ES-I3 (cell line): ENCODE measurements at regions not wholly inside any gene's neighbourhood (a gene's known extent, or its start where the extent isn't known, plus 50 kb on each side); places are given as distances from the start of the nearest gene placed in this dataset.
"Not testable (repeated sequence)": the region's sequence is repeated elsewhere in the genome, so short reads cannot be mapped to it uniquely, and the experiment has no call there.

Experiments
- H3K36me3 ChIP-seq: 2 replicates; pipeline ENCODE4 v1.6.1; 2013; ENCODE audit warnings: mild to moderate bottlenecking, low read length, control low read depth, moderate library complexity; ENCODE audit not compliant: insufficient read depth
- H3K4me1 ChIP-seq: 2 replicates; pipeline ENCODE4 v1.6.1; 2013; ENCODE audit warnings: mild to moderate bottlenecking, control low read depth, low read length; ENCODE audit not compliant: insufficient read depth
- H3K9ac ChIP-seq: 2 replicates; pipeline ENCODE4 v1.6.1; 2013; ENCODE audit warnings: low read depth, mild to moderate bottlenecking, low read length, moderate library complexity
- H3K9me3 ChIP-seq: 2 replicates; pipeline ENCODE4 v1.6.1; 2013; ENCODE audit warnings: mild to moderate bottlenecking, low read length, moderate library complexity; ENCODE audit not compliant: control insufficient read depth, insufficient read depth

DNA sequence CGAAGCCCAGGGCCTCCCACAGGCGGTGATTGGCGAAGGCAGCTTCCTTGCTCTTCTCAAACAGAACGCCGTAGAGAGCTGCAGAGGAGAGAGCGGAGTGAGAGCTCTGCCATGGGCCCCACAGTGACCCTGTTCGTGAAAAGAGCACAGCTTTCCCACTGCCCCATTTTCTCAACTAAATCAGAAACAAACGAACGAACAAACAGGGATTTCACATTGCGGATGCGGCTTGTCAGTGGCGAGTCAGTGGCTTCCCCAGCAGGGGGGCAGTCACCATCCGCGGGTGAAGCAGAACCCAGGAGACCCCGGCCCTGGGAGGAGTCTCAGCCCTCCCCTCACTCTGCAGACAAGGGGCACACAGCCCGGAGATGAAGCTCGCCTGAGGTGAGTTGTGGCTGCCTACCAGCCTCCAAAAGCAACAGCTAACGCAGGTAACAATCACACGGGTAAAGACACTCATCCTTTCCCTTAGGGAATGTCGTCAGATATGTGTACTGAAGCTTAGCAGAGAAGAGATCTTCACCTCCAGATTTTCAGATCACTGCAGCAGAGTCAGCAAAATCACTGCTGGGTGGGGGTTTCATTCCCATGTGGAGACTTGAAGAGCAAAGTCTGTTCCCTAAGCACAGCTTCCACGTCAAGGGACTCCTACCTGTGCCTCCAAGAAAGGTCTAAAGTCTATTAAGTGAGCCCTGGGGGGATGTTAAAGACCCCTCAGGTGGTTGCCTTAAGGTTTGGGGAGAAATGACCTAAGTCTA lies 51.2 kb upstream of the GPR31 start:
- Histone ChIP-seq H3K9me3 (no peaks in the 10 kb centered on the region), H3K9ac (no peak overlapping the region), H3K36me3 (no peaks in the 10 kb centered on the region), H3K4me1 (peaks cover 4% of the 10 kb centered on the region; the same call in 1 of the 2 replicates)

DNA sequence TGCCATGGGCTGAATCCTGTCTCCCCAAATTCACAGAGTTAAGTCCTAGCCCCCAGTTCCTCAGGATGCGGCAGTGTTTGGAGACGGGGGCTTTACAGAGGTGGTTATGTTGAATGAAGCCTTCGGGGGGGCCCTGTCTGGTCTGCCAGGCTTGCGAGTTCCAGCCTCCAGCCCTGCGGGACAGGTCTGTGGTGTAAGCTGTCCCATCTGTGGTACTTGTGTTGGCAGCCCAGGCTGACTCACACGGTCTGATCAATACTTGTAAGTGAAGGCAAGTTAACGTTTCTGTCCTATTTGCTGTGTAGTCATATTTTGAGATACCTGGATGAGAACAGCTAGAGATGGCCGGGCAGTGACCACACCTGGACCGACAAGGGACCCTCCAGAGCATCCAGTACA lies 51.8 kb upstream of the GPR31 start:
- no peaks in the 10 kb centered on the region for H3K9me3 ChIP-seq
- no peak overlapping the region for H3K9ac ChIP-seq
- no peaks in the 10 kb centered on the region for H3K36me3 ChIP-seq
- H3K4me1 ChIP-seq = peaks cover 4% of the 10 kb centered on the region; the same call in 1 of the 2 replicates

DNA sequence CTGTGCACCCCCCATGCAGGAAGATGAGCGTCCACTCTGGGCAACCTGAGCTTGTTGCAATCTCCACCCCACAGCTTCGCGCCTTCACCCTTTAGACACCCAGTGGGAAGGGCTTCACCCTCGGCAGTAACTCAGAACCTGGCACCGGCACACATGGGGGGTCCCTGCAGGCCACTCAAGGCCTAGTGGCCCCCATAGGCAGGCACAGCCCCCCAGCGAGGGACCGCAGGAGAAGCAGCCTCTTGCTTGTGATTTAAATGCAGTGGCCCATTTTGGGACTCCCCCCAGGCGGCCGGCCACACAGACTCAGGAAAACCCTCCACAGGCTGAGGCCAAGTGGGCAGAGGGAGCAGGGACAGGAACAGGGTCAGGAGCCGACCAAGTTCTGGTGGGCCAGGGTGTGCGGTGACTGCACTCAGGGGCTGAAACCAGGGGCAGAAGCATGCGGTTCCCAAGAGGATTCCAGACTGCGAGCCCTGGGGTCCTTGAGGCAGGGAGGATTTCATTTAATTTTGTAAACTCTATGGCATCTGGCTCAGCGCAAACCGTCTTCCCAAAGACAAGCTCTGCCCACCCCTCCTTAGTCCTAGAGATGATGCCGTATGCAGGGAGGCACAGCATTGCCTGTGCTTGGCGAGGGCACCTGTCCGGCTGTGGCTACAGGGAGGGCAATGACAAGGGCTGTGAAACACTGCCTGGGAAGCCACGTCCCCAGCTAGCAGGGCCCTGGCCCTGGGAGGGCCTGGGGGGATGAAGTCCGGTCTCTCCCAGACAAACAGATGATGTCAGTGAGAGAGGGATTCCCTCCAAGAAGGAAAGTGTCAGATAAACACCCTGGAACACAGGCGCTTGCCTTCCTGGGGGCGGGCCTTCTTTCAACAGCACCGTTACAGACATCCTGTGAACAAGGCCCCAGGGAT lies 52.9 kb upstream of the GPR31 start:
- Histone ChIP-seq H3K9ac (no peak overlapping the region), H3K4me1 (peaks cover 4% of the 10 kb centered on the region; the same call in 1 of the 2 replicates), H3K36me3 (no peaks in the 10 kb centered on the region), H3K9me3 (no peaks in the 10 kb centered on the region)

DNA sequence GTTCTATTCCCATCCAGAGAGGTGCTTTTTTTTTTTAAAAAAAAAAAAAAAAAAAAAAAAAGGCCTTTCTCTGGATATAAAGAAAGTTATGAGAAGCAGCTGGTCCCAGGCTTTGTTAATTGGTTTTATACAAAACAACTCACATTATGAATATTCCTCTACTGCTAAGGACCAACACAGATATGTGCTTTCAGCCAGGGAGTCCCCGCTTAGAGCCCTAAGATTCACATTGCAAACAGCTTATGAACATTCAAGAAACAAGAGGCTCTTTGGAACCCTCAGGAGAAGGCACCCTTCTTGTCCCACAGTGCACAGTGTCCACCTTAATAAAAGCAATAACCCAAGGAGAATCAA lies 53.5 kb upstream of the GPR31 start:
- Histone ChIP-seq H3K9ac (no peak overlapping the region), H3K36me3 (no peaks in the 10 kb centered on the region), H3K9me3 (no peaks in the 10 kb centered on the region), H3K4me1 (peaks cover 4% of the 10 kb centered on the region; the same call in 1 of the 2 replicates)

- Histone ChIP-seq H3K9ac (no peak overlapping the region), H3K36me3 (no peaks in the 10 kb centered on the region), H3K9me3 (no peaks in the 10 kb centered on the region), H3K4me1 (peaks cover 4% of the 10 kb centered on the region; the same call in 1 of the 2 replicates)
Measured at GRCh38 chr6:167211881-167212712, 54.3 kb upstream of the GPR31 start.

- Histone ChIP-seq H3K9me3 (no peaks in the 10 kb centered on the region), H3K4me1 (peaks cover 4% of the 10 kb centered on the region; the same call in 1 of the 2 replicates), H3K9ac (no peak overlapping the region)
Measured at GRCh38 chr6:167212713-167213005, 54.9 kb upstream of the GPR31 start.

GRCh38 chr6:167214206-167214605 lies 56.4 kb upstream of the GPR31 start:
- Histone ChIP-seq H3K9ac (no peak overlapping the region), H3K9me3 (peaks cover 7% of the 10 kb centered on the region; the same call in 1 of the 2 replicates), H3K36me3 (no peaks in the 10 kb centered on the region), H3K4me1 (peaks cover 4% of the 10 kb centered on the region; the same call in 1 of the 2 replicates)

More at GRCh38 chr6:167212713-167213005, 54.9 kb upstream of the GPR31 start:
- H3K36me3 ChIP-seq = no peaks in the 10 kb centered on the region

GRCh38 chr6:167215429-167216250 lies 57.9 kb upstream of the GPR31 start:
- H3K9ac ChIP-seq, H3K9me3 ChIP-seq, H3K36me3 ChIP-seq, H3K4me1 ChIP-seq: not testable (repeated sequence)

GRCh38 chr6:167216390-167217050 lies 58.7 kb upstream of the GPR31 start:
- not testable (repeated sequence) for H3K4me1 ChIP-seq, H3K36me3 ChIP-seq, H3K9ac ChIP-seq, H3K9me3 ChIP-seq

GRCh38 chr6:167217073-167217472 lies 59.3 kb upstream of the GPR31 start:
- not testable (repeated sequence) for H3K9ac ChIP-seq, H3K9me3 ChIP-seq, H3K36me3 ChIP-seq, H3K4me1 ChIP-seq

DNA sequence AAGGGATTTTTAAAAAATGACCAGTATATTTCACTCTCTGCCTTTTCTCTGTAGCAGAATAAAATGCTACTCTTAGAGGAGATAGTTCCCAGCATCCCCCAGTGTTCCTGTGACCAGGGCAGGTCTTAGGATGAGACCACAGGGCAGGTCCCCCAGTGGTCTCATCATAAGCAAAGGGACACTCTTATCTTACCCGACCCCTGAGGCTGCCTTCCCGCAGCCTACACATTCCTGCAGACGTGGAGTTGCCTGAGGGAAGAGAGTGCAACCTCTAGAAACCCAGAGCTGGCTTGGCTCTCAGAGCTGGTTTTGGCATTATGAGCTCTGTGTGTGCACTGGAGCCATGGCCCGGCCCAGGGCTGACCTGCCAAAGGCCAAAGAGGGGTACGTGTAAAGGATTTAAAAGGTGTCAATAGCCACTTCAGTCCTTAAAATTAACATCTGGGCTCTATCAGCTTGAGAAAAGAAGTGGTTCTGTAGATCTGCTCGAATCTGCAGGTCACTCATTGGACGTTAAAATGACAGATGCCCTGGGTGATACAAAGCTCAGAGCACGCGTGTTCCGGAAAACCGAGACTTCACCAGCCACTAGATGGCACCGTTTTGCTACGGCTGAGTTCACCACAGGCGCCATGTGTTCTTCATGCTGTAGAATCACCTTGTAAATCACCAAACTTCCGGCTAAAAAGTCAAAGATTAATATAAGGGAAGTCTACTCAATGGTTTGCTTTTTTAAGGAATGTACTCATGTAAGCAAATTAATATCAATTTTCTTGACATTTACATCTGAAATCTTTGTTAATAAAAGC lies 60.4 kb upstream of the GPR31 start:
- not testable (repeated sequence) for H3K36me3 ChIP-seq, H3K9me3 ChIP-seq, H3K4me1 ChIP-seq, H3K9ac ChIP-seq

- peaks cover 11% of the 10 kb centered on the region for H3K4me1 ChIP-seq
- not testable (repeated sequence) for H3K9ac ChIP-seq, H3K36me3 ChIP-seq, H3K9me3 ChIP-seq
Measured at GRCh38 chr6:167219079-167219478, 61.3 kb upstream of the GPR31 start.
